HG02884 (cell line): ENCODE measurements at regions not wholly inside any gene's neighbourhood (a gene's known extent, or its start where the extent isn't known, plus 50 kb on each side); places are given as distances from the start of the nearest gene placed in this dataset.

Experiments
- ATAC-seq: cut with Tn5 transposase; IDR thresholded peaks from one replicate; pipeline ENCODE4 v1.9.1; 2021; ENCODE audit warnings: mild to moderate bottlenecking, moderate library complexity; ENCODE audit not compliant: unreplicated experiment

DNA sequence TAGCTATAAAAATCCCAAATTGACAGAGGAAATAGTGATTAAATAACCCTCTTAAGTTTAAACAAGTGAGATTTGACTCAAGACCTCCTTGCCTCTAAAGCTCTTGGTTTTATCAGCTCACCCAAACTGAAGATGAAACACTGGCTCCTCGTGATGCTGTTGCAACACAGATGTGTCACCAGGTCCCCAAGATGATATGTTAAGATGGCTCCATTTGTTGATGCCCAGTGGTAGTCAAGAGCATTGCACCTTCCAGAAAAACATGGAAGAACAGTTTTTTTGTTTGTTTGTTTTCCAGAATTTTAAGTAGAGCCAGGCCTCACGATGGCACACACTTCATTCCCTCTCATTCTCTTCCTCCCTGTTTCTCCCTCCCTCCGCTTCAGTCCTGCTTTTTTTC lies 399.8 kb downstream of the TXNL1 start:
- ATAC-seq, result no peak

DNA sequence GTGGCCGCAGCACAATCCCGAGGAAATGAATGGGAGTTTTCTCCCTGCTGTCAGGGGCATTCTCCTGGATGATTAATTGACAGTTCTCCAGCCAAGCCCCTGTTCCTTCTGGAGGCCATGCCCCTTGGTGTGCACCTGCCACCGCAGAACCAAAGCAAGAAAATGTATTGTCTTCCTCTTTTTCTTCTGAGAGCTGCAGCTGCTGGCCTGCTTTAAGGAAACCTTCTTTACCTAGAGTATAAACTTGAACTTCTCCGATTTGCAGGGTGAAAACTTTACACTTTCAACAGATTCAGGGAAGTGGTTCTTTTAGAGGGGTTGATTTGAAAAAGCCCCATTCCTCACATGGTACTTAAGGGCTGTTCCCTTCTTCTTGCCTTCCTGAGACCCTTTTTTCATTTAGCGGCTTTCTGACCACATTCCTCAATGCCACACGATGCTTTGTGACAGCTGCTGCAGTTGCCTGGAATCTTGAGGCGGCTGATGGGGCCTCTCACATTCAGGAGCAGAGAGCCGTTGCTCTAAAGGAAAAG lies 402.8 kb downstream of the TXNL1 start:
- peak; percentile 83 for ATAC-seq

DNA sequence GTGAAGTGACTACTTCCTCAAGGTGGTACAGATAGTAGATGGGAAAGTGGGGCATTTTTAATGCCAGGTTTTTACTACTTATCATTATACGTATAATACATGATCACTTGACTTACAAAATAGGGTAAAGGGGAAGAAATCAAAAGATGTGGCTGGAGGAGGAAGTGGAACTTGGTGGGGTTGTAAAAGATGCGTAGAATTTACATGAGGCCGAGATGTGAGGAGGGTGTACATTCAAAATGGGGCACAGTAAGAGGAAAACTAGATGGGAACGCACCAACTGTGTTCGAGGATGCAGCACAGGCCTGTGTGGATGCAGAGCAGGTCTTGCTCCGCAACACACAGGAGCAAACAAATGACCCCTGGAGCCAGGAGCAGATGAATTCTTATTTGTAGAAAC lies 403.3 kb downstream of the TXNL1 start:
- peak; percentile 45 for ATAC-seq

- no peak for ATAC-seq
Measured at GRCh38 chr18:56233595-56233994, 404.8 kb downstream of the TXNL1 start.

DNA sequence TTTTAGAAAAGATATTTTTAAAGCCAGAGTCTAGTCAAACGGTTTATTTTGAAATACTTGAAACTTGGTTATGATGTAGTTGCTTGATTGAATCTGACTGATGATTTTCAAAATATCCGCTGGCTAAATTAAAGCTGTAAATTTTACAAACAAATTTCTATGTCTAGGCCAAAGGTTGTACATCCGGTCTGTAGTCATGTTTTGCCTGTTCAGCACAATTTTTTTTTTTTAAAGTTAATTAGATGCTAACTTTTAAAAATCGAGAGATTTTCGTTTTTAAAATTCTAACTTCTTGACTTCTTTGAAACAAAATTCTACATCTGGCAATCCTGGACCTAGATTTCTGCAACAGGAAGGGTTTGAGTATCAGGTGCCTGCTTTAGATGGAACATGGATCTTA lies 412.4 kb downstream of the TXNL1 start:
- ATAC-seq, result no peak

GRCh38 chr18:56224669-56225561 lies 413.5 kb downstream of the TXNL1 start:
- ATAC-seq, result no peak

DNA sequence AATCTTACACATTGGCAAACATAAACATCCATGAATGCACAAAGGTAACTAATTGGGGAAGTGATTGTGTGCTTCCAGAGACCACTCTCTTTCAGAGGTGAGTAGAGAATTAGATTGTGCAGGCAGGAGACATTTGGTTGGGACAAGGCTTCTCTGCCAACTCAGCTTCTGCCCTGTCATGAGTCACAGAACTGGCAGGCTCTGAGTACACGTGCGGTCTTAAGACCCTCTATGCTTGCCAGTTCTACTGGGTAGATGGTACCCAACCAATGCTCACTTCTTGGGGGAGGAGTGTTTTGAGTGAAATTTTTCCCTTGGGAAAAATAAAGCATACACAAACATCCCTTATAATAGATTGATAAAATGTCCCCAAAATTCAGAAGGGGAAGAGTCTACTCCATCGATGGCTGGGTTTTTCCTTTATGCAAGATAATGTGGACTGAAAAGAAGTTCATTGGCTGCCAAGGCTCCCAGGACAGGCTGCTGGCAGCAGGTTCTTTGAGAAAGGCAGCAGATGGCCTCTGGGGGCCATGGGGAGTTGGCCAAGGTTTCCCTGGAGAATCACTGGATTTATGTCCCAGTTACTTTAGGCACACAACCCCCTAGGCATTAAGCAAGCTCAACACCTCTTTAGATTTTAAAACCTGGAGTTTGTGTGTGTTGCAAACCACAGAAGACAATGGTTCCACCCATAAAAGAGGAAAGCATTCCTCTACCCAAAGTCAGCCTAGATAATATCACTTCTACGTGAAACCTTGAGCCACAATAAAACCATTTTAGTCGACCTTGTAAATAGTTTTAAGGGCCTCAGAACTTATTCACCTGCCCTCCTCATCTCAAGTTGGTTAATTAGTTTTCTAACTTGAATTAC lies 417.0 kb downstream of the TXNL1 start:
- no peak for ATAC-seq

DNA sequence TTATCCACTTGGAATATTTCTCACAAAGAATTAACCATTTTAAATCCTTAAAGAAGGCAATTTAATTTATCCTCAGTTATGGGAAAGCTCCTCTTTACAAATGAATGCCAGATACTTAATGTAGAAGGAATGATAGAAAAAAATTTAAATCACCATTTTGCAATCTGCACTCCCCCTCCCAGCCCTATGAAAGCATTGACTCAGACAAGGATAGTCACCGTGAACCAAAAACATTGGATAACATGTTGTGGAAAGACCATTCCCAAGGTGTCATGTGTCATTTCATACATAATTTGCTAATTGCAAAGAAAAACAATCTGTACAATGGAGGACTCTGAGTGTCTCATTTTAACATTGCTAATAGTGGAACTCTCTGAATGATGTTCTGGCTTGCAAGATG lies 421.0 kb downstream of the TXNL1 start:
- ATAC-seq, result no peak

GRCh38 chr18:56214706-56215105 lies 423.7 kb downstream of the TXNL1 start:
- ATAC-seq, result no peak

GRCh38 chr18:56210520-56210919 lies 427.9 kb downstream of the TXNL1 start:
- no peak for ATAC-seq

DNA sequence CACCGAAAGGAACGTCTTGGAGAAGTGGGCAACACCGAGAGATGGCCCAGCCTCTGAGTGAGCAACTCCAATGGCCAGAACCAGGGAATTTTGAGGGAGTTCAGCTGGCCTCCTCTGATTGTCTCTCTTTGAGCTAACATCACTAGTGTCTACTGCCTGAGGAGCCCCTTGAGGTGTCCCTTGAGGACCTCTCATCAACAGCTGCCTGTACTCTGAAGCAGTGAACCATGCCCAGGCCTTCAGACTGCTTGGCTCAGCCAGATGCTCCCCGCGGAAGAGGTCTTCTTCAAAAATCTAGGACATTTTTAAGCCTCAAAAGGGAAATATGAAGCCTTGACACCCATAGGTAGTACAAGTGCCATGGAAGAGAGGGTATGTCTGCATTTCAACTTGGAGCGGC lies 430.4 kb downstream of the TXNL1 start:
- no peak for ATAC-seq

DNA sequence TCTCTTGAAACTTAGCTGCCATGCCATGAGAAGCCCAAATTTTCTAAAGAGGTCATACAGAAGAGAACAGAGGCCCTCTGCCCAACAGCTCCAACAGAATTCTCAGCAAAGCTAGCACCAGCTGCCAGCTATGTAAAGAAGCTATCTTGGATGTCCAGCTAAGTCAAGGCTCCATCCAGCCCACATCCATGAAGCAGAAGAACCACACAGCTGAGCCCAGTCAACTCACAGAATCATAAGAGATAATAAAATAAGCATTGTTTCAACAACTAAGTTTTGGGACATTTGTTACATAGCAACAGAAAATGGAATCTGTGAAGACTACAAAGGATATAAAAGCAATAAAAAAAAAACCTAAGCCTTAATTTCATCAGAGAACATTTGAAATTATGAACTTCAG lies 434.3 kb downstream of the TXNL1 start:
- ATAC-seq, result no peak

- ATAC-seq, result no peak
Measured at GRCh38 chr18:56202678-56203077, 435.7 kb downstream of the TXNL1 start.

- ATAC-seq, result no peak
Measured at GRCh38 chr18:56200381-56200911, 437.9 kb downstream of the TXNL1 start.

GRCh38 chr18:56199580-56200330 lies 438.6 kb downstream of the TXNL1 start:
- no peak for ATAC-seq

- peak; percentile 87 for ATAC-seq
Measured at GRCh38 chr18:56197241-56197859, 441.0 kb downstream of the TXNL1 start.

DNA sequence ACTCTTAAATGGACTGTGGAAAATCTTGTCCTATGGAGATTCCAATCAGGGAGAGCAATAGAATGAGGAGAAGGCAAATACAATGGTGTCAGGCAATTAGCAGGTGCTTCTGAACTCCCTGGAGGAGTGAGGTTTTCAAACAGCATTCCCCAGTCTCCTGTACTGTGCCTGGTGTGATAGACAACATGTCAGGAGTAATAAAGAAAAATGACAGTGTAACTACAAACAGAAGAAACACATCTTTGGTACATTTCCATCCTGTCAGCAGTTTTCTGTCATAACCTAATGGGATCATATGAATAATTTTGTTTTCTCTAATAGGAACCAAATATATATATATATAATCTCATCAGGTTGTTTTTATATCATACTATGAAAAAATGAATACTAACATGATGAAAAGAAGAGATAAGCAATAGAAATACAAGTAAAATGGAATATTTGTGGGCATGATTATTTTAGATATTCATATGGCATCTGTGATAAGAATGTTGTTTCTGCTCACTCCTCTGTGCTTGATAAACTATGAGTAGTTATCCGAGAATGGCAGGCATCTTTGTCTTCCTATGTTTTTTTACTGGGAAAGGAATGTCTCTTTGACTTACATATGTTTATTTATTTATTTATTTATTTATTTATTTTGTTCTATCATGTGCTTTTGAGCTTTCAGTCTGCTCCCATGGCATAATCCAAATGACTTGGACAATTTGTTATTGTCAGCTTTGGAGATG lies 441.7 kb downstream of the TXNL1 start:
- no peak for ATAC-seq

- no peak for ATAC-seq
Measured at GRCh38 chr18:56191334-56191733, 447.1 kb downstream of the TXNL1 start.

GRCh38 chr18:56189615-56190014 lies 448.8 kb downstream of the TXNL1 start:
- no peak for ATAC-seq
